Tibial nerve (tissue), 4 donors: ENCODE measurements at regions not wholly inside any gene's neighbourhood (a gene's known extent, or its start where the extent isn't known, plus 50 kb on each side); places are given as distances from the start of the nearest gene placed in this dataset.

Experiments
- EP300 ChIP-seq, 2 donors: sonication (generic); formaldehyde crosslinking; IDR thresholded peaks; one replicate each; pipeline ENCODE4 v1.6.1; 2017; ENCODE audit warnings: antibody characterized with exemption in 2 of 2, mild to moderate bottlenecking in 1 of 2
- POLR2A ChIP-seq, 2 donors: fragments of 450-650 bp; IDR thresholded peaks; one replicate each; pipeline ENCODE4 v1.6.1; 2017; ENCODE audit warnings: antibody characterized with exemption in 2 of 2, mild to moderate bottlenecking in 2 of 2, moderate library complexity in 2 of 2
- TF ChIP-seq, protein P1 (sequence below), 5 experiments: fragments of 200-600 bp in 3 of 5; fragments of 450-650 bp in 2 of 5; sonication (generic) in 3 of 5; IDR thresholded peaks; one replicate each; pipeline ENCODE4 v1.5.1; 2016 to 2019; ENCODE audit warnings: antibody characterized with exemption in 5 of 5, mild to moderate bottlenecking in 3 of 5, moderate library complexity in 2 of 5

GRCh38 chr1:234963904-234964702 lies 164.5 kb downstream of the TOMM20 start:
- TF ChIP-seq, protein P1, sequence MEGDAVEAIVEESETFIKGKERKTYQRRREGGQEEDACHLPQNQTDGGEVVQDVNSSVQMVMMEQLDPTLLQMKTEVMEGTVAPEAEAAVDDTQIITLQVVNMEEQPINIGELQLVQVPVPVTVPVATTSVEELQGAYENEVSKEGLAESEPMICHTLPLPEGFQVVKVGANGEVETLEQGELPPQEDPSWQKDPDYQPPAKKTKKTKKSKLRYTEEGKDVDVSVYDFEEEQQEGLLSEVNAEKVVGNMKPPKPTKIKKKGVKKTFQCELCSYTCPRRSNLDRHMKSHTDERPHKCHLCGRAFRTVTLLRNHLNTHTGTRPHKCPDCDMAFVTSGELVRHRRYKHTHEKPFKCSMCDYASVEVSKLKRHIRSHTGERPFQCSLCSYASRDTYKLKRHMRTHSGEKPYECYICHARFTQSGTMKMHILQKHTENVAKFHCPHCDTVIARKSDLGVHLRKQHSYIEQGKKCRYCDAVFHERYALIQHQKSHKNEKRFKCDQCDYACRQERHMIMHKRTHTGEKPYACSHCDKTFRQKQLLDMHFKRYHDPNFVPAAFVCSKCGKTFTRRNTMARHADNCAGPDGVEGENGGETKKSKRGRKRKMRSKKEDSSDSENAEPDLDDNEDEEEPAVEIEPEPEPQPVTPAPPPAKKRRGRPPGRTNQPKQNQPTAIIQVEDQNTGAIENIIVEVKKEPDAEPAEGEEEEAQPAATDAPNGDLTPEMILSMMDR (IDR thresholded peaks at IDR 0.05) = no peak
- TF ChIP-seq POLR2A (IDR thresholded peaks at IDR 0.05) (no peak), EP300 (IDR thresholded peaks at IDR 0.05) (no peak)
